Activated CD4-positive, CD25-positive, alpha-beta regulatory T cell treated with anti-CD3 and anti-CD28 coated beads, Interleukin-2, amount 50 U/mL, for 24 hours (primary cell): ENCODE measurements at regions not wholly inside any gene's neighbourhood (a gene's known extent, or its start where the extent isn't known, plus 50 kb on each side); places are given as distances from the start of the nearest gene placed in this dataset.
"Not testable (repeated sequence)": the region's sequence is repeated elsewhere in the genome, so short reads cannot be mapped to it uniquely, and the experiment has no call there.

Experiments
- ATAC-seq, 2 donors: fragments of 150-1000 bp; cut with Tn5 transposase; one replicate each; pipeline ENCODE4 v1.10.0; 2021; ENCODE audit warnings: mild to moderate bottlenecking in 1 of 2, moderate library complexity in 1 of 2

- no peak for ATAC-seq
These were observed 175.5 kb downstream of the RFPL4B start for GRCh38 chr6:112522587-112522986.

- ATAC-seq = no peak
These were observed 176.9 kb downstream of the RFPL4B start for GRCh38 chr6:112524071-112524470.

GRCh38 chr6:112525749-112526148 lies 178.6 kb downstream of the RFPL4B start:
- no peak for ATAC-seq

- ATAC-seq = no peak
These were observed 179.5 kb downstream of the RFPL4B start for GRCh38 chr6:112526594-112526993.

GRCh38 chr6:112528306-112528705 lies 181.2 kb downstream of the RFPL4B start:
- not testable (repeated sequence) for ATAC-seq

- no peak for ATAC-seq
These were observed 188.7 kb downstream of the RFPL4B start for GRCh38 chr6:112535816-112536215.

GRCh38 chr6:112539355-112539754 lies 192.2 kb downstream of the RFPL4B start:
- no peak for ATAC-seq

GRCh38 chr6:112541847-112542246 lies 194.7 kb downstream of the RFPL4B start:
- not testable (repeated sequence) for ATAC-seq

- not testable (repeated sequence) for ATAC-seq
These were observed 200.4 kb downstream of the RFPL4B start for GRCh38 chr6:112547321-112548085.

GRCh38 chr6:112549749-112550148 lies 202.6 kb downstream of the RFPL4B start:
- no peak for ATAC-seq

- no peak for ATAC-seq
These were observed 210.3 kb downstream of the RFPL4B start for GRCh38 chr6:112557435-112557834.

GRCh38 chr6:112557961-112558360 lies 210.8 kb downstream of the RFPL4B start:
- ATAC-seq = no peak

- ATAC-seq = no peak
These were observed 213.5 kb downstream of the RFPL4B start for GRCh38 chr6:112560651-112561050.

GRCh38 chr6:112562301-112563231 lies 215.4 kb downstream of the RFPL4B start:
- ATAC-seq = no peak

GRCh38 chr6:112563368-112563767 lies 216.2 kb downstream of the RFPL4B start:
- no peak for ATAC-seq

- no peak for ATAC-seq
These were observed 220.9 kb downstream of the RFPL4B start for GRCh38 chr6:112568066-112568465.

- ATAC-seq = no peak
These were observed 224.5 kb downstream of the RFPL4B start for GRCh38 chr6:112571488-112572270.

- no peak for ATAC-seq
These were observed 227.1 kb downstream of the RFPL4B start for GRCh38 chr6:112574190-112574589.

- ATAC-seq = no peak
These were observed 228.2 kb downstream of the RFPL4B start for GRCh38 chr6:112575309-112575834.

GRCh38 chr6:112576423-112576822 lies 229.3 kb downstream of the RFPL4B start:
- ATAC-seq = no peak

- no peak for ATAC-seq
These were observed 232.5 kb downstream of the RFPL4B start for GRCh38 chr6:112579601-112580000.

GRCh38 chr6:112581015-112581414 lies 233.9 kb downstream of the RFPL4B start:
- ATAC-seq = no peak

- no peak for ATAC-seq
These were observed 243.2 kb downstream of the RFPL4B start for GRCh38 chr6:112590326-112590725.
